ENCODE measurements at regions not wholly inside any gene's neighbourhood (a gene's known extent, or its start where the extent isn't known, plus 50 kb on each side); places are given as distances from the start of the nearest gene placed in this dataset.

DNA sequence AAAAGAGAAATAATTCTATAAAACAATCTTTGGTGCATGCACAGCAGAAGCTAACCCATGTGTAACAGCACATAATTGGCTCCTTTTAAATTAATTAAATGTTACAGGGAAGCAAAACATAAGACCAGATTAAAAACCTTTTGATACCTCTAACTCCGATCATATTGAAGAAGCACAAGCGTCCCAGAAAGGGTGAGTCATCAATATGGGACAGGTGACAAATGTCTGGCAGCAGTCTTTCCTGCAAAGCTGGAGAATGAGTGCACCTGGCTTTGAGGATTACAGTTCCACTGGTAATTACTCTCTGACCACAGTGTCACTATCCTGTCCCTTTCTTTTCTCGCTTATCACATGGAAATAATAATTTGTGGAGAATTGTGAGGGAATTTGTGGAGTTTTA lies 94.6 kb downstream of the FAM9B start:
- TF ChIP-seq, protein P1, sequence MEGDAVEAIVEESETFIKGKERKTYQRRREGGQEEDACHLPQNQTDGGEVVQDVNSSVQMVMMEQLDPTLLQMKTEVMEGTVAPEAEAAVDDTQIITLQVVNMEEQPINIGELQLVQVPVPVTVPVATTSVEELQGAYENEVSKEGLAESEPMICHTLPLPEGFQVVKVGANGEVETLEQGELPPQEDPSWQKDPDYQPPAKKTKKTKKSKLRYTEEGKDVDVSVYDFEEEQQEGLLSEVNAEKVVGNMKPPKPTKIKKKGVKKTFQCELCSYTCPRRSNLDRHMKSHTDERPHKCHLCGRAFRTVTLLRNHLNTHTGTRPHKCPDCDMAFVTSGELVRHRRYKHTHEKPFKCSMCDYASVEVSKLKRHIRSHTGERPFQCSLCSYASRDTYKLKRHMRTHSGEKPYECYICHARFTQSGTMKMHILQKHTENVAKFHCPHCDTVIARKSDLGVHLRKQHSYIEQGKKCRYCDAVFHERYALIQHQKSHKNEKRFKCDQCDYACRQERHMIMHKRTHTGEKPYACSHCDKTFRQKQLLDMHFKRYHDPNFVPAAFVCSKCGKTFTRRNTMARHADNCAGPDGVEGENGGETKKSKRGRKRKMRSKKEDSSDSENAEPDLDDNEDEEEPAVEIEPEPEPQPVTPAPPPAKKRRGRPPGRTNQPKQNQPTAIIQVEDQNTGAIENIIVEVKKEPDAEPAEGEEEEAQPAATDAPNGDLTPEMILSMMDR (IDR thresholded peaks at IDR 0.05; ENCODE audit: insufficient read depth, low read length, poor library complexity, severe bottlenecking) = no peak
- TF ChIP-seq EZH2phosphoT487 (conservative IDR thresholded peaks at IDR 0.05; ENCODE audit: low read length) = no peak
